A673 (cell line): ENCODE measurements at regions not wholly inside any gene's neighbourhood (a gene's known extent, or its start where the extent isn't known, plus 50 kb on each side); places are given as distances from the start of the nearest gene placed in this dataset.
A peak's percentile ranks its signal among the peaks of the same experiment; 100 is the strongest.

Experiments used
- BruUV-seq: library from RNA; stranded (reverse); fragments of 400-500 nt; replicated peaks from 2 replicates; lab custom pipeline; 2021; lab: Mats Ljungman, UMichigan
- CTCF ChIA-PET: fragments of 300-600 bp; sonication (Branson Sonifier 250); formaldehyde crosslinking; loops from one replicate; lab custom pipeline; 2022; ENCODE audit warnings: antibody characterized with exemption; lab: Charles Lee
- POLR2A ChIA-PET: fragments of 300-600 bp; sonication (Branson Sonifier 250); formaldehyde crosslinking; loops from one replicate; lab custom pipeline; 2022; ENCODE audit warnings: antibody characterized with exemption; ENCODE audit not compliant: low non-redundant PET; lab: Charles Lee
- DNase-seq: peaks from one replicate; pipeline ENCODE4 v3.0.0-alpha.2; 2015; ENCODE audit warnings: low spot score
- H3K27ac ChIP-seq: fragments of 200-600 bp; sonication (generic); 2 replicates; pipeline ENCODE4 v1.5.1; 2016; ENCODE audit warnings: mixed run types, low read depth, mild to moderate bottlenecking, mixed read lengths, antibody characterized with exemption, low read length; ENCODE audit not compliant: poor library complexity, severe bottlenecking
- H3K27me3 ChIP-seq: fragments of 200-600 bp; sonication (generic); replicated peaks from 2 replicates; pipeline ENCODE4 v1.6.1; 2017; ENCODE audit warnings: mixed run types, low read depth, mild to moderate bottlenecking, mixed read lengths, antibody characterized with exemption, low read length; ENCODE audit not compliant: insufficient read depth, poor library complexity
- H3K36me3 ChIP-seq: fragments of 200-600 bp; sonication (generic); 2 replicates; pipeline ENCODE4 v1.6.1; 2016; ENCODE audit warnings: mixed run types, mild to moderate bottlenecking, mixed read lengths, antibody characterized with exemption, low read length; ENCODE audit not compliant: insufficient read depth, poor library complexity, severe bottlenecking
- H3K4me1 ChIP-seq: fragments of 200-600 bp; sonication (generic); 2 replicates; pipeline ENCODE4 v1.6.1; 2017; ENCODE audit warnings: mixed run types, mild to moderate bottlenecking, mixed read lengths, antibody characterized with exemption, low read length; ENCODE audit not compliant: insufficient read depth, poor library complexity, severe bottlenecking
- H3K4me3 ChIP-seq: fragments of 200-600 bp; sonication (generic); 2 replicates; pipeline ENCODE4 v1.5.1; 2016; ENCODE audit warnings: low read depth, mixed run types, mild to moderate bottlenecking, mixed read lengths, low read length; ENCODE audit not compliant: poor library complexity, severe bottlenecking
- H3K9me3 ChIP-seq: fragments of 200-600 bp; sonication (generic); 2 replicates; pipeline ENCODE4 v1.6.1; 2016; ENCODE audit warnings: mixed run types, low read depth, mild to moderate bottlenecking, mixed read lengths, antibody characterized with exemption, low read length; ENCODE audit not compliant: poor library complexity, severe bottlenecking
- CTCF ChIP-seq: fragments of 300-800, 200-600 bp; sonication (generic); conservative IDR thresholded peaks from 2 replicates; pipeline ENCODE4 v1.5.1; 2017; ENCODE audit warnings: low read depth, mild to moderate bottlenecking, antibody characterized with exemption, low read length, moderate library complexity, mixed read lengths
- EZH2 ChIP-seq: fragments of 200-600 bp; sonication (generic); IDR thresholded peaks from 2 replicates; pipeline ENCODE4 v1.6.1; 2017; ENCODE audit warnings: borderline replicate concordance, low read depth, mild to moderate bottlenecking, mixed read lengths, antibody characterized with exemption, low read length; ENCODE audit not compliant: poor library complexity, severe bottlenecking
- intact Hi-C: fragments of 100-400 bp; cut with micrococcal nuclease; formaldehyde crosslinking; loops from one replicate; pipeline ENCODE4 v1.10.0; 2022; ENCODE audit not compliant: unreplicated experiment

GRCh38 chr4:184289179-184289535 lies 71.5 kb upstream of the ENPP6 start:
- peaks cover 7% of the 10 kb centered on the region for H3K4me1 ChIP-seq
- ChIA-PET POLR2A (no interaction called here), CTCF (no interaction called here)
- intact Hi-C loops: no loop called here
- TF ChIP-seq EZH2 (no peak), CTCF (no peak)
- no peak for DNase-seq
- H3K36me3 ChIP-seq: no peaks in the 10 kb centered on the region
- H3K9me3 ChIP-seq: no peaks in the 10 kb centered on the region
- no peak overlapping the region for H3K27ac ChIP-seq
- no TSS peak for BruUV-seq
- no peaks in the 10 kb centered on the region for H3K27me3 ChIP-seq
- no peak overlapping the region for H3K4me3 ChIP-seq

DNA sequence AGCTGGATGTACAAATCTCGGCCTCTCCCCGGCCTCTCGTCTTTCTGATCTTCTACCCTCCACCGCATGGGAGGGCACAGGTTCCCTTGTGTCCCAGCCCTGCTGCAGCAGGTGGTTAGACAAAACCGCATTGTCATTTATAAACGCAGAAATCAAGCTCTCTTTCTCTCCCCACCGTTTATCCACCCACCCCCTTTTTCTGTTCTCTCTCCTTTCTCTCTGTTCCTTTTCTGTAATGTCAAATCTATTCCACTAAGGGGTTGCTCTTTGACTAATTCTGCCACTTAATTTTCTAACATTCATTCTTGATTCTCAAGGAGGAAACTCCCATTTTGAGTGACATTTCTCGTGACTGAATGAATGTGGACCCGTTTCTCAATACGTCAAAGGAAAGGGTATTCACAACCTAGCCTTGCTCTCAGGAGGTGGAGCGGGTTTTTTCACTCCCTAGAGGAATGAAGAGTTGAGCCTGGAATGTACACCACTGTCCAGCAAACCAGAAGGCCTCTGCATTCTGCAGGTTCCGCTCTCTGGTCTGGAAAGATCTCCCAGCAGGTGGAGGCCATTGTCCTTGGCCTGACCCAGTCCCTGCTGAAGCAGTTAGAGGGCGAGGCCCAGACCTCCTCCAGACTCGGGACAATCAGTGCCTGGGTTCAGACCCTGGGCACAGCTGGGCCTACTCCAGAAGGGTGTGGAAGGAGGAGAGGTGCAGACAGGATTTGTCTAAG lies 70.9 kb upstream of the ENPP6 start:
- no TSS peak for BruUV-seq

GRCh38 chr4:184287697-184288255 lies 70.1 kb upstream of the ENPP6 start:
- ChIA-PET CTCF (interaction anchor here (1.4 kb wide), 1 partner anchor 446 kb away, joined by 3 read pairs; the partner anchor contains the start of gene CENPU), POLR2A (interaction anchor here (0.5 kb wide), 1 partner anchor 77 kb away, joined by 3 read pairs; no protein-coding TSS in a partner anchor)
- BruUV-seq: no TSS peak
- Histone ChIP-seq H3K9me3 (no peaks in the 10 kb centered on the region), H3K4me3 (no peak overlapping the region), H3K27ac (no peak overlapping the region), H3K27me3 (no peaks in the 10 kb centered on the region), H3K36me3 (no peaks in the 10 kb centered on the region), H3K4me1 (peaks cover 7% of the 10 kb centered on the region)
- TF ChIP-seq EZH2: no peak
- peak; percentile 40; the same call in 1 of the 2 replicates for TF ChIP-seq CTCF
- peak; percentile 55 for DNase-seq
- intact Hi-C loops: no loop called here

More for the DNA sequence above, 70.9 kb upstream of the ENPP6 start:
- ChIA-PET POLR2A (no interaction called here), CTCF (interaction anchor here (1.4 kb wide), 1 partner anchor 446 kb away, joined by 3 read pairs; the partner anchor contains the start of gene CENPU)
- no peaks in the 10 kb centered on the region for H3K9me3 ChIP-seq
- DNase-seq: no peak
- no peak overlapping the region for H3K4me3 ChIP-seq
- H3K4me1 ChIP-seq: peaks cover 7% of the 10 kb centered on the region
- no peaks in the 10 kb centered on the region for H3K27me3 ChIP-seq
- TF ChIP-seq CTCF: no peak
- no peak for TF ChIP-seq EZH2
- no peaks in the 10 kb centered on the region for H3K36me3 ChIP-seq
- peak overlapping the region; percentile 33 for H3K27ac ChIP-seq
- intact Hi-C loops: no loop called here
